HG02943 (cell line): ENCODE measurements at regions not wholly inside any gene's neighbourhood (a gene's known extent, or its start where the extent isn't known, plus 50 kb on each side); places are given as distances from the start of the nearest gene placed in this dataset.

ENCODE experiments used
- ATAC-seq: cut with Tn5 transposase; IDR thresholded peaks from one replicate; pipeline ENCODE4 v1.9.1; 2021; ENCODE audit warnings: mild to moderate bottlenecking, low read depth, moderate library complexity; ENCODE audit not compliant: unreplicated experiment

GRCh38 chr21:31503939-31504338 lies 155.6 kb upstream of the SOD1 start:
- ATAC-seq, result no peak

- no peak for ATAC-seq
These were observed 156.0 kb upstream of the SOD1 start for GRCh38 chr21:31503467-31503866.

- ATAC-seq, result no peak
These were observed 156.9 kb upstream of the SOD1 start for GRCh38 chr21:31502537-31503143.

- no peak for ATAC-seq
These were observed 157.6 kb upstream of the SOD1 start for GRCh38 chr21:31501926-31502325.

- ATAC-seq, result no peak
These were observed 156.9 kb upstream of the TIAM1 start for GRCh38 chr21:31500982-31501381.

GRCh38 chr21:31500071-31500470 lies 156.0 kb upstream of the TIAM1 start:
- no peak for ATAC-seq

- no peak for ATAC-seq
These were observed 154.9 kb upstream of the TIAM1 start for GRCh38 chr21:31498985-31499384.

- ATAC-seq, result no peak
These were observed 153.9 kb upstream of the TIAM1 start for GRCh38 chr21:31497914-31498313.

GRCh38 chr21:31493350-31493880 lies 149.4 kb upstream of the TIAM1 start:
- ATAC-seq, result no peak

- ATAC-seq, result no peak
These were observed 147.6 kb upstream of the TIAM1 start for GRCh38 chr21:31491617-31492016.

GRCh38 chr21:31490443-31490842 lies 146.4 kb upstream of the TIAM1 start:
- ATAC-seq, result no peak

- ATAC-seq, result no peak
These were observed 145.7 kb upstream of the TIAM1 start for GRCh38 chr21:31489726-31490125.

- no peak for ATAC-seq
These were observed 145.0 kb upstream of the TIAM1 start for GRCh38 chr21:31489014-31489413.

GRCh38 chr21:31484219-31484618 lies 140.2 kb upstream of the TIAM1 start:
- no peak for ATAC-seq

- ATAC-seq, result no peak
These were observed 139.1 kb upstream of the TIAM1 start for GRCh38 chr21:31483146-31483545.

- no peak for ATAC-seq
These were observed 138.4 kb upstream of the TIAM1 start for GRCh38 chr21:31482460-31482859.

- ATAC-seq, result no peak
These were observed 136.2 kb upstream of the TIAM1 start for GRCh38 chr21:31480228-31480627.

GRCh38 chr21:31479714-31480113 lies 135.7 kb upstream of the TIAM1 start:
- no peak for ATAC-seq

- no peak for ATAC-seq
These were observed 135.2 kb upstream of the TIAM1 start for GRCh38 chr21:31479222-31479621.

GRCh38 chr21:31476263-31477022 lies 132.4 kb upstream of the TIAM1 start:
- no peak for ATAC-seq

- no peak for ATAC-seq
These were observed 131.2 kb upstream of the TIAM1 start for GRCh38 chr21:31475223-31475622.
